GM12892 (cell line): ENCODE measurements at regions not wholly inside any gene's neighbourhood (a gene's known extent, or its start where the extent isn't known, plus 50 kb on each side); places are given as distances from the start of the nearest gene placed in this dataset.

Experiments
- POLR2A ChIP-seq: IDR thresholded peaks from 2 replicates; pipeline ENCODE4 v1.6.1; 2011; ENCODE audit warnings: low read depth, low read length, control low read depth
- POLR2AphosphoS5 ChIP-seq: IDR thresholded peaks from 2 replicates; pipeline ENCODE4 v1.6.1; 2011; ENCODE audit warnings: low read depth, low read length, control low read depth
- TAF1 ChIP-seq: IDR thresholded peaks from 2 replicates; pipeline ENCODE4 v1.6.1; 2011; ENCODE audit warnings: low read depth, mild to moderate bottlenecking, control low read depth, low read length, borderline replicate concordance

DNA sequence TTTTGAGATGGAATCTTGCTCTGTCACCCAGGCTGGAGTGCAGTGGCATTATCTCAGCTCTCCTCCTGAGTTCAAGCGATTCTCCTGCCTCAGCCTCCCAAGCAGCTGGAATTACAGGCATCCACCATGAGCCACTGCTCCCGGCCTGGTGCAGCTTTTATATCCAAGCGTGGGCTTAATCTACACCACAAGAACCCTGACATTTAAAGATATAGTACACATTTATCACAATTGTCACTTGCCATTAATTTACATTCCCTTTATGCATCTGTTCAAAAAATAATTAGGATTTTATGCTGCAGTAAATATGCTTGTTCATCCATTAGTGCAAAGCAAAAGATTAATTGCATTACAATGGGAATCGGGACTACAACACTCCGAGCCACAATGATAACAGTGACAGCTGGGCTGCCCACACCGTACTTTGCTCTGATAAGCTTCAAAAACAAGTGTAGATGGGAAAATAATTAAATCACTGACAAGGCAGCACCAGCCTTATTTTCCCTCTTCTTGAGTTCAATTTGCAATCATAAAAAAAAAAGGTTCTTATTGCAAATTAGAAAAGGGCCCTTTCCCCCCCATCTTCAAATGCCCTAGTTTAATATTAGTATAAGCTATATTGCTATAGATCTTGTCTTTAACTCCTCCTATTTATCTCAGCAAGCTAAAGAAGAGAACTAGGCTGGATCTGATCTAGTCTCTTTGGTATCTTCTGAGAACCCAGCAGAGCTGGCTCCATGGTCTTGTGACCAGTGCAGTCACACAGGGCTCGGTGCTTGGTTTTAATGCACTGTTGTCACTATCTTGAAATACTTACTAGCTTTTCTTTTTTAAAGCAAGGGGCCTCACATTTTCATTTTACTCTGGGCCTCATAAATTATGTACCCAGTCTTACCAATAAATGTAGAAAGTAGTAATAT is 206.2 kb upstream of the LRRC4C start:
- no peak for TF ChIP-seq TAF1
- no peak for TF ChIP-seq POLR2A
- no peak for TF ChIP-seq POLR2AphosphoS5
